ENCODE measurements at regions not wholly inside any gene's neighbourhood (a gene's known extent, or its start where the extent isn't known, plus 50 kb on each side); places are given as distances from the start of the nearest gene placed in this dataset.
"Not testable (repeated sequence)": the region's sequence is repeated elsewhere in the genome, so short reads cannot be mapped to it uniquely, and the experiment has no call there.

- DNase-seq; in situ Hi-C loops (cut with HindIII; ENCODE audit: low pct_ligation_motif_present, low pct_unique_long_range_greater_than_20kb, low sequenced_read_pairs): not testable (repeated sequence)
Observed at GRCh38 chr14:84099560-84099959, 1430.4 kb upstream of the FLRT2 start.

- in situ Hi-C loops (cut with HindIII; ENCODE audit: low pct_ligation_motif_present, low pct_unique_long_range_greater_than_20kb, low sequenced_read_pairs), result no loop called here
- no peak for DNase-seq
Observed at GRCh38 chr14:84107835-84108343, 1422.1 kb upstream of the FLRT2 start.

- DNase-seq, result no peak
Observed at GRCh38 chr14:84108746-84109457, 1421.0 kb upstream of the FLRT2 start.

GRCh38 chr14:84112589-84112988 is 1417.4 kb upstream of the FLRT2 start:
- no peak for DNase-seq
- in situ Hi-C loops (cut with HindIII; ENCODE audit: low pct_ligation_motif_present, low pct_unique_long_range_greater_than_20kb, low sequenced_read_pairs), result no loop called here

More at GRCh38 chr14:84108746-84109457, 1421.0 kb upstream of the FLRT2 start:
- in situ Hi-C loops (cut with HindIII; ENCODE audit: low pct_ligation_motif_present, low pct_unique_long_range_greater_than_20kb, low sequenced_read_pairs), result no loop called here

- in situ Hi-C loops (cut with HindIII; ENCODE audit: low pct_ligation_motif_present, low pct_unique_long_range_greater_than_20kb, low sequenced_read_pairs), result no loop called here
- DNase-seq, result no peak
Observed at GRCh38 chr14:84125676-84126075, 1404.3 kb upstream of the FLRT2 start.

- no peak for DNase-seq
- in situ Hi-C loops (cut with HindIII; ENCODE audit: low pct_ligation_motif_present, low pct_unique_long_range_greater_than_20kb, low sequenced_read_pairs), result no loop called here
Observed at GRCh38 chr14:84127495-84127894, 1402.4 kb upstream of the FLRT2 start.

GRCh38 chr14:84128050-84128449 is 1401.9 kb upstream of the FLRT2 start:
- in situ Hi-C loops (cut with HindIII; ENCODE audit: low pct_ligation_motif_present, low pct_unique_long_range_greater_than_20kb, low sequenced_read_pairs), result no loop called here
- DNase-seq, result no peak

GRCh38 chr14:84129007-84129406 is 1400.9 kb upstream of the FLRT2 start:
- in situ Hi-C loops (cut with HindIII; ENCODE audit: low pct_ligation_motif_present, low pct_unique_long_range_greater_than_20kb, low sequenced_read_pairs), result no loop called here
- DNase-seq, result no peak

- in situ Hi-C loops (cut with HindIII; ENCODE audit: low pct_ligation_motif_present, low pct_unique_long_range_greater_than_20kb, low sequenced_read_pairs), result no loop called here
- no peak for DNase-seq
Observed at GRCh38 chr14:84129941-84130340, 1400.0 kb upstream of the FLRT2 start.

- in situ Hi-C loops (cut with HindIII; ENCODE audit: low pct_ligation_motif_present, low pct_unique_long_range_greater_than_20kb, low sequenced_read_pairs), result no loop called here
- no peak for DNase-seq
Observed at GRCh38 chr14:84131924-84132323, 1398.0 kb upstream of the FLRT2 start.

GRCh38 chr14:84144166-84144565 is 1385.8 kb upstream of the FLRT2 start:
- DNase-seq, result no peak
- in situ Hi-C loops (cut with HindIII; ENCODE audit: low pct_ligation_motif_present, low pct_unique_long_range_greater_than_20kb, low sequenced_read_pairs), result no loop called here

- in situ Hi-C loops (cut with HindIII; ENCODE audit: low pct_ligation_motif_present, low pct_unique_long_range_greater_than_20kb, low sequenced_read_pairs), result no loop called here
- no peak for DNase-seq
Observed at GRCh38 chr14:84152452-84152851, 1377.5 kb upstream of the FLRT2 start.

- in situ Hi-C loops (cut with HindIII; ENCODE audit: low pct_ligation_motif_present, low pct_unique_long_range_greater_than_20kb, low sequenced_read_pairs), result no loop called here
- DNase-seq, result no peak
Observed at GRCh38 chr14:84162633-84163032, 1367.3 kb upstream of the FLRT2 start.

- in situ Hi-C loops (cut with HindIII; ENCODE audit: low pct_ligation_motif_present, low pct_unique_long_range_greater_than_20kb, low sequenced_read_pairs), result no loop called here
Observed at GRCh38 chr14:84167026-84167425, 1362.9 kb upstream of the FLRT2 start.

GRCh38 chr14:84180336-84180735 is 1349.6 kb upstream of the FLRT2 start:
- in situ Hi-C loops (cut with HindIII; ENCODE audit: low pct_ligation_motif_present, low pct_unique_long_range_greater_than_20kb, low sequenced_read_pairs), result no loop called here
- DNase-seq, result no peak

More at GRCh38 chr14:84167026-84167425, 1362.9 kb upstream of the FLRT2 start:
- no peak for DNase-seq

- no peak for DNase-seq
- in situ Hi-C loops (cut with HindIII; ENCODE audit: low pct_ligation_motif_present, low pct_unique_long_range_greater_than_20kb, low sequenced_read_pairs), result no loop called here
Observed at GRCh38 chr14:84181072-84181471, 1348.9 kb upstream of the FLRT2 start.

GRCh38 chr14:84195514-84195913 is 1334.4 kb upstream of the FLRT2 start:
- DNase-seq, result no peak
- in situ Hi-C loops (cut with HindIII; ENCODE audit: low pct_ligation_motif_present, low pct_unique_long_range_greater_than_20kb, low sequenced_read_pairs), result no loop called here

GRCh38 chr14:84197704-84198103 is 1332.2 kb upstream of the FLRT2 start:
- in situ Hi-C loops (cut with HindIII; ENCODE audit: low pct_ligation_motif_present, low pct_unique_long_range_greater_than_20kb, low sequenced_read_pairs), result no loop called here
- DNase-seq, result no peak

- DNase-seq, result no peak
- in situ Hi-C loops (cut with HindIII; ENCODE audit: low pct_ligation_motif_present, low pct_unique_long_range_greater_than_20kb, low sequenced_read_pairs), result no loop called here
Observed at GRCh38 chr14:84202486-84202885, 1327.5 kb upstream of the FLRT2 start.

- no peak for DNase-seq
- in situ Hi-C loops (cut with HindIII; ENCODE audit: low pct_ligation_motif_present, low pct_unique_long_range_greater_than_20kb, low sequenced_read_pairs), result no loop called here
Observed at GRCh38 chr14:84203896-84204295, 1326.0 kb upstream of the FLRT2 start.
